Effector memory CD8-positive, alpha-beta T cell (primary cell): ENCODE measurements at regions not wholly inside any gene's neighbourhood (a gene's known extent, or its start where the extent isn't known, plus 50 kb on each side); places are given as distances from the start of the nearest gene placed in this dataset.
"Not testable (repeated sequence)": the region's sequence is repeated elsewhere in the genome, so short reads cannot be mapped to it uniquely, and the experiment has no call there.

ENCODE experiments used
- ATAC-seq: fragments of 150-1000 bp; cut with Tn5 transposase; replicated peaks from 2 replicates; pipeline ENCODE4 v1.10.0; 2021; ENCODE audit warnings: mild to moderate bottlenecking, moderate library complexity
- DNase-seq, 3 experiments: peaks; one replicate each; pipeline ENCODE4 v3.0.0; 2021
- H3K27ac Mint-ChIP-seq, 2 donors: one replicate each; pipeline ENCODE4 v1.8.0; 2022; ENCODE audit warnings: mild to moderate bottlenecking in 2 of 2, mixed read lengths in 2 of 2, moderate library complexity in 2 of 2
- H3K27me3 Mint-ChIP-seq, 2 donors: one replicate each; pipeline ENCODE4 v1.8.0; 2022; ENCODE audit warnings: mixed read lengths in 2 of 2
- H3K36me3 Mint-ChIP-seq: one replicate; pipeline ENCODE4 v1.8.0; 2022; ENCODE audit warnings: mild to moderate bottlenecking, moderate library complexity, mixed read lengths; ENCODE audit not compliant: insufficient read depth
- H3K4me1 Mint-ChIP-seq, 2 donors: one replicate each; pipeline ENCODE4 v1.8.0; 2022; ENCODE audit warnings: low read depth in 2 of 2, mixed read lengths in 2 of 2
- H3K4me3 Mint-ChIP-seq, 2 donors: one replicate each; pipeline ENCODE4 v1.8.0; 2022; ENCODE audit warnings: mild to moderate bottlenecking in 2 of 2, mixed read lengths in 2 of 2, moderate library complexity in 2 of 2
- H3K9me3 Mint-ChIP-seq, 2 donors: one replicate each; pipeline ENCODE4 v1.8.0; 2022; ENCODE audit warnings: mixed read lengths in 2 of 2

DNA sequence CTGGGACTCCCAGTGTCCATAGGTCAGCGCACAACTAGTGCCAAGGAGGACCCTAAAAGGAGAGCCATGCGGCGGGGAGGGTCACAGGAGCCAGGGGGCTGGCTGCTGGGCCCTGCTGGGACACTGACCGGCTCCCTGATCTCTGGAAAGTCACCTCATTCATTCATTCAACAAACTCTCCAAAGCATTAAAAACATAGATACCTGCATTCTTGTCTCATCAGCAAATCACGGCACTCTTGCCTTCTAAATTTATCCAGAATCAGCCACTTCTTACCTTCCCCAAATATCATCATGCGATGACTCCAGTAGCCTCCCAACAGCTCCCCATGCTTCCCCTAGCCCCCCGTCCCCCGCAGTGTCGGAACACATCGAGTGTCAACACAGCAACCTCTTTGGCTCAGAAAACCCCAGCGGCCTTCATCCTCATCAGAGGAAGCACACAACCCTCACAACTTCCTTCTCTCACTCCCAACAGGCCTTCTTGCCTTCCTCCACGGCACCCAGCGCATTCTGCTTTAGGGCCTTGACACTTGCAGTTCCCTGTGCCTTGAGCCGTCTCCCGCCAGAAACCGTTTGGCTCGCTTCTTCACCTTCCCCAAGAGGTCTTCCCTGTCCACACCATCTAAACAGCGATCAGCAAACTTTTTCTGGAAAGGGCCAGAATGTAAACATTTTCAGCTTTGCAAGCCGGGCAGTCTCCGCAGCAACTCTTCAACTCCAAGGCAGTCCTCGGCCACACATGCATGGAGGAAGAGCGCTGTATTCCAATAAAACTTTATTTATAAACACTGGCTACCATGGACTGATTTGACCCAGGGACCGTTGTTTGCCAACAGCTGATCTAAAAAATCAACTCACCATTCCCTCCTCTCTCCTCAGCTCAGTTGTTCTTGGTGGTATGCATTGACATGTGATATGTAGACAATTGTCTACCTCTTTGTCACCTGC, 119.5 kb upstream of the TNRC6C start:
- peaks cover 53 to 55% of the 10 kb centered on the region in 2 donors for H3K4me1 Mint-ChIP-seq
- peaks cover 20% of the 10 kb centered on the region for H3K36me3 Mint-ChIP-seq
- H3K27ac Mint-ChIP-seq = peak overlapping the region in 1 of 2 donors; percentile 75
- no peak overlapping the region for H3K4me3 Mint-ChIP-seq
- ATAC-seq (no peak), DNase-seq (no peak)
- no peaks in the 10 kb centered on the region for H3K9me3 Mint-ChIP-seq
- H3K27me3 Mint-ChIP-seq = no peaks in the 10 kb centered on the region

GRCh38 chr17:77839698-77840512, 118.6 kb upstream of the TNRC6C start:
- Mint-ChIP-seq H3K27me3 (no peaks in the 10 kb centered on the region), H3K36me3 (peaks cover 18% of the 10 kb centered on the region), H3K9me3 (no peaks in the 10 kb centered on the region), H3K4me1 (peaks cover 52 to 53% of the 10 kb centered on the region in 2 donors), H3K4me3 (no peak overlapping the region), H3K27ac (peak overlapping the region in 1 of 2 donors; percentile 23)
- ATAC-seq (no peak), DNase-seq (no peak)

- H3K4me1 Mint-ChIP-seq = peaks cover 52% of the 10 kb centered on the region in 2 donors
- peaks cover 17% of the 10 kb centered on the region for H3K36me3 Mint-ChIP-seq
- H3K27ac Mint-ChIP-seq = peak overlapping the region; percentile 23 to 25
- no peak overlapping the region for H3K4me3 Mint-ChIP-seq
- ATAC-seq = no peak
- H3K9me3 Mint-ChIP-seq = no peaks in the 10 kb centered on the region
- no peak for DNase-seq
- no peaks in the 10 kb centered on the region for H3K27me3 Mint-ChIP-seq
These were observed 117.9 kb upstream of the TNRC6C start for GRCh38 chr17:77840513-77841165.

- no peak for DNase-seq
- H3K4me1 Mint-ChIP-seq = peaks cover 58 to 62% of the 10 kb centered on the region in 2 donors
These were observed 116.6 kb upstream of the TNRC6C start for GRCh38 chr17:77841742-77842527.

DNA sequence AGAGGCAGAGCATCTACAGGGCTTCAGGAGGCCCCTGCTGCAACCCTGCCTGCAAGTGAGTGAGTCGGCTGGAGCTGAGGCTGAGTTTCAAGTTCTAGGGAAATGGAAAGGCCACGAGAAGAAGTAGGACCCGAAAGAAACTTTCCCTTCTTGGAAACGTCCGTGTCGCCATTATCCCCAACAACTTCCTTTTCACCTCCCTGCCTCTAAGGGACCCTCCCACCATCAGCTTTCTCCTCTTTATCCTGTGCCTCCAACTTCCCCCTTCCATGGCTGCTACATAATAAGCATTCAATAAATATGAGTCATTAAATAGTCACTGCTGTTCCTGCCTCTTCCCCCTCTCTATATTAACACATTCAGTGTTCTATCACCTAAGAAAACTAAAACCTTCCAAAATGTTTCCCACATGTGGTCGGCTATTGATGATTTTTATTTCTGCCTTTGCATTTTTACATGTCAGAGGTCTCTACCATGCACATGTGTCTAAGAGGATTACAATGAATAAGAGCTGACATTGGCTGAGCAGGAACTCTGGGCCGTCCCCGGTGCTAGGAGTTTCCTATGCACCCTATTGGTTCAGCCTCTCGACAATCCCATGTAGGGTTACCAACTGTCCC, 115.9 kb upstream of the TNRC6C start:
- H3K27me3 Mint-ChIP-seq = no peaks in the 10 kb centered on the region
- peaks cover 16% of the 10 kb centered on the region for H3K36me3 Mint-ChIP-seq
- H3K4me3 Mint-ChIP-seq = peak overlapping the region; percentile 68 to 79
- H3K27ac Mint-ChIP-seq = peak overlapping the region; percentile 89 to 95
- no peaks in the 10 kb centered on the region for H3K9me3 Mint-ChIP-seq
- ATAC-seq = no peak
- peaks cover 62% of the 10 kb centered on the region in 2 donors for H3K4me1 Mint-ChIP-seq
- no peak for DNase-seq

More at GRCh38 chr17:77841742-77842527, 116.6 kb upstream of the TNRC6C start:
- H3K4me3 Mint-ChIP-seq = peak overlapping the region in 1 of 2 donors; percentile 79
- H3K9me3 Mint-ChIP-seq = no peaks in the 10 kb centered on the region
- H3K27ac Mint-ChIP-seq = peak overlapping the region; percentile 35 to 89
- peaks cover 16% of the 10 kb centered on the region for H3K36me3 Mint-ChIP-seq
- H3K27me3 Mint-ChIP-seq = no peaks in the 10 kb centered on the region
- ATAC-seq = no peak

- peak; percentile 95 for ATAC-seq
- Mint-ChIP-seq H3K4me1 (peaks cover 60% of the 10 kb centered on the region in 2 donors), H3K4me3 (peak overlapping the region; percentile 68 to 79), H3K36me3 (peaks cover 16% of the 10 kb centered on the region), H3K27ac (peak overlapping the region; percentile 89 to 95)
- H3K9me3 Mint-ChIP-seq, H3K27me3 Mint-ChIP-seq: not testable (repeated sequence)
- DNase-seq = peak; percentile 67 to 73 (median 70)
These were observed 115.1 kb upstream of the TNRC6C start for GRCh38 chr17:77843255-77843895.

DNA sequence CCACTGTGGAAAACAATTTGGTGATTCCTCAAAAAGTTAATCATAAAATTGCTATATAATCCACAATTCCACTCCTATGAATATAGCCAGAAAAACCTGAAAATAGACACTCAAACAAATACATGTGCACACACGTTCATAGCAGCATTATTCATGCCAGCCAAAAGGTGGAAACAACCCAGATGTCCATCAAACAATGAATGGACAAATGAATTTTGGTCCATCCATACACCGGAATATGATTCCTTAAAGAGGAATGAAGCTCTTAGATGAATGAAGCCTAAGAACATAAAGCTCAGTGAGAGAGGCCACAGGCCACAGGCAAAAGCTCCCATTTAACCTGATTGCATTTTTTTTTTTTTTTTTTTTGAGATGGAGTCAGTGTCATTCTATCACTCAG, 114.6 kb upstream of the TNRC6C start:
- Mint-ChIP-seq H3K4me1 (peaks cover 57 to 59% of the 10 kb centered on the region in 2 donors), H3K9me3 (no peaks in the 10 kb centered on the region), H3K27me3 (no peaks in the 10 kb centered on the region), H3K27ac (peak overlapping the region; percentile 89 to 95), H3K36me3 (peaks cover 16% of the 10 kb centered on the region), H3K4me3 (peak overlapping the region; percentile 68 to 79)
- DNase-seq = no peak
- peak; percentile 28 for ATAC-seq

- Mint-ChIP-seq H3K27me3 (no peaks in the 10 kb centered on the region), H3K4me1 (peaks cover 52 to 54% of the 10 kb centered on the region in 2 donors), H3K27ac (peak overlapping the region; percentile 89 to 95), H3K9me3 (no peaks in the 10 kb centered on the region), H3K4me3 (peak overlapping the region; percentile 68 to 79), H3K36me3 (peaks cover 16% of the 10 kb centered on the region)
- DNase-seq (no peak), ATAC-seq (no peak)
These were observed 113.8 kb upstream of the TNRC6C start for GRCh38 chr17:77844681-77845080.

DNA sequence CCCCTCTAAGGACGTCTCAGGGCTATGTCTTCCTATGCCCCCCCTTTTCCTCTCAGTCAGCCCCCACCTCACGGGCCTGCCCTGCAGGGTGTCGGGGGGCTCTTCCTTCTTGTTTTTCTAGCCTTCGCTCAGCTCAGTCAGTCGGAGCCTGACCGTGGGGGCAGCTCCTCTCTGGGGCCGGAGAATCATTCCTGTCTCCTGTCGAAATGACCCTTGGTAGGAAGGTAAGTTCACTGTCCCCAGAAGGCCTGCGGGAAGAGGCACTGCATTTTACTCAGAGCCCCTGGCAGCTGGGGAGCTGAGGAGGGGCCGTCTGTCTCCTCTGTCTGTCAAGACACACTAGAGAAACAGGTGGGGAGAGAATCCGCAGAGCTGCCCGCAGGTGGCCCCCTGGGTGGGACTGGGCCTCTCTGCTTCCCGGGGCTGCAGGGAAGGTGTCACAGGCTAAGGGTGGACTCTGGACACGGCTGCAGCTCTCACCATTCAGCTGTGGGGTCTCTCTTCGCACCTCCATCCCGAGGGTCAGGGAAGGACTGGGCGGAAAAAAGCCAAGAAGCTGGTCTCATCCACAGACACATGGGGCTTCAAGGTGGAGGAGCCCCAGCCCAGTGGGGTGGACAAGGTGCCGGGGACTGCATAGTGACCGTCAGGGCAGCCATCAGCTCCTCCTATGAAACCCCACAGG, 112.8 kb upstream of the TNRC6C start:
- Mint-ChIP-seq H3K27me3 (no peaks in the 10 kb centered on the region), H3K4me1 (peaks cover 52 to 54% of the 10 kb centered on the region in 2 donors), H3K9me3 (no peaks in the 10 kb centered on the region), H3K27ac (peak overlapping the region in 1 of 2 donors; percentile 95), H3K4me3 (peak overlapping the region in 1 of 2 donors; percentile 26), H3K36me3 (peaks cover 16% of the 10 kb centered on the region)
- DNase-seq (no peak), ATAC-seq (no peak)

DNA sequence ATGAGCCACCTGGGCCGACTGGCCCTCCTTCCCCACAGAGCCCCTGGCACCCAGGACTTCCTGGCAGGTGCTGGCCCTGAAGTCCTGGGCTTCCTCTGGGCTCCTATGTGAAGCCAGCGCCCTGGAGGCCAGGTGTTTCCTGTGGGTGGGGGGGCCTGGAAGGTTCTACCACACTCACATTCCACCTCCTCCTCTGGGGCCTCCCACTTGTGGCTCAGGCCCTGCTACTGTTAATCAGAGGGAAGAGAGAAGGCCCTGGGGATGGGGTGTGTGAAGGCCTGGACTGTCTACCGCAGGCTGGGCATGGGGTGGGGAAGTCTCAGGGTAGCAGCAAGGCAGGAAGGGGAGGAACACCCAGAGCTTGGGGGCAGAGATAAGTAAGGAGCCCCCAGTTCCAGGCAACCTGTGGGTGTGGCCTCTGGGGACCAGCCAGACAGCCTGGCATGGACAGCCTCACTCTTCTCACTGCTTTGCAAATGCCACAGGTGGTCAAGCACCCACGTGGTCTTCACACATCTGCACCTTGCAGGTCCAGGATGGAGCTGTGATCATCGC, 111.9 kb upstream of the TNRC6C start:
- H3K27ac Mint-ChIP-seq = peak overlapping the region; percentile 91 to 95
- peak overlapping the region; percentile 45 to 54 for H3K4me3 Mint-ChIP-seq
- no peaks in the 10 kb centered on the region for H3K9me3 Mint-ChIP-seq
- DNase-seq (no peak), ATAC-seq (peak; percentile 26)
- peaks cover 16% of the 10 kb centered on the region for H3K36me3 Mint-ChIP-seq
- H3K4me1 Mint-ChIP-seq = peaks cover 46 to 49% of the 10 kb centered on the region in 2 donors
- H3K27me3 Mint-ChIP-seq = no peaks in the 10 kb centered on the region
